ENCODE measurements at regions not wholly inside any gene's neighbourhood (a gene's known extent, or its start where the extent isn't known, plus 50 kb on each side); places are given as distances from the start of the nearest gene placed in this dataset.

- H3K4me3 ChIP-seq (ENCODE audit: low read depth, low read length) = no peak overlapping the region
- no peak for DNase-seq (ENCODE audit: low read depth)
- TF ChIP-seq CTCF (IDR thresholded peaks at IDR 0.05; ENCODE audit: low read depth, low read length, missing control alignments) = no peak
Observed at GRCh38 chr9:93730217-93730616, 153.8 kb downstream of the PHF2 start.

All from GM12864 (cell line).